Chondrocyte (in vitro differentiated cells): ENCODE measurements at regions not wholly inside any gene's neighbourhood (a gene's known extent, or its start where the extent isn't known, plus 50 kb on each side); places are given as distances from the start of the nearest gene placed in this dataset.
A peak's percentile ranks its signal among the peaks of the same experiment; 100 is the strongest.
"Not testable (repeated sequence)": the region's sequence is repeated elsewhere in the genome, so short reads cannot be mapped to it uniquely, and the experiment has no call there.

Experiments
- DNase-seq: peaks from one replicate; pipeline ENCODE4 v3.0.0; 2021; ENCODE audit warnings: mixed read lengths, low spot score
- H3K27ac Mint-ChIP-seq: one replicate; pipeline ENCODE4 v1.8.0; 2021; ENCODE audit warnings: mild to moderate bottlenecking, moderate library complexity, mixed read lengths; ENCODE audit not compliant: unreplicated experiment
- H3K27me3 Mint-ChIP-seq: 2 replicates; pipeline ENCODE4 v1.8.0; 2021; ENCODE audit warnings: low read depth, mixed read lengths
- H3K36me3 Mint-ChIP-seq: 2 replicates; pipeline ENCODE4 v1.8.0; 2021; ENCODE audit warnings: low read depth, mixed read lengths
- H3K4me1 Mint-ChIP-seq: 2 replicates; pipeline ENCODE4 v1.8.0; 2021; ENCODE audit warnings: low read depth, mild to moderate bottlenecking, mixed read lengths
- H3K4me3 Mint-ChIP-seq: one replicate; pipeline ENCODE4 v1.8.0; 2021; ENCODE audit warnings: mild to moderate bottlenecking, moderate library complexity, mixed read lengths; ENCODE audit not compliant: unreplicated experiment
- H3K9me3 Mint-ChIP-seq: 2 replicates; pipeline ENCODE4 v1.8.0; 2021; ENCODE audit warnings: low read depth, mixed read lengths

- not testable (repeated sequence) for H3K4me3 Mint-ChIP-seq, H3K4me1 Mint-ChIP-seq, H3K9me3 Mint-ChIP-seq, H3K27me3 Mint-ChIP-seq, H3K27ac Mint-ChIP-seq, H3K36me3 Mint-ChIP-seq
- DNase-seq = peak; percentile 65
Observed at GRCh38 chr2:87414331-87414730, 333.6 kb upstream of the PLGLB2 start.

- H3K27me3 Mint-ChIP-seq, H3K36me3 Mint-ChIP-seq, H3K4me1 Mint-ChIP-seq, H3K27ac Mint-ChIP-seq, H3K9me3 Mint-ChIP-seq, H3K4me3 Mint-ChIP-seq: not testable (repeated sequence)
- DNase-seq = peak; percentile 86
Observed at GRCh38 chr2:87414795-87415570, 332.9 kb upstream of the PLGLB2 start.

DNA sequence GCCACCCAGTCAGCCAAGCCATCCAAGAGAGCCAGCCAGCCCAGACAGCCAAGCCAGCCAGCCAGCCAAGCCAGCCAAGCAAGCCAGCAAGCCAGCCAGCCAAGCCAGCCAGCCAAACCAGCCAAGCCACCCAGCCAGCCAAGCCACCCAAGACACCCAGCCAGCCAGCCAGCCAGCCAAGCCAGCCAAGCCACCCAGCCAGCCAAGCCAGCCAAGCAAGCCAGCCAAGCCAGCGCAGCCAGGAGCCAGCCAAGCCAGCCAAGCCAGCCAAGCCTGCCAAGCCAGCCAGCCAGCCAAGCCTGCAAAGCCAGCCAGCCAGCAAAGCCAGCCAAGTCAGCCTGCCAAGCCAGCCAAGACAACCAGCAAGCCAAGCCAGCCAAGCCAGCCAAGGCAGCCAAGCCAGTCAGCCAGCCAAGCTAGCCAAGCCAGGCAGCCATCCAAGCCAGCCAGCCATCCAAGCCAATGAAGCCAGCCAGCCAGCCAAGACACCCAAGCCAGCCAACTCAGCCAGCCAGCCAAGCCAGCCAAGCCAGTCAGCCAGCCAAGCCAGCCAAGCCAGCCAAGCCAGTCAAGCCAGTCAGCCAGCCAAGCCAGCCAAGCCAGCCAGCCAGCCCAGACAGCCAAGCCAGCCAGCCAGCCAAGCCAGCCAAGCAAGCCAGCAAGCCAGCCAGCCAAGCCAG, 332.2 kb upstream of the PLGLB2 start:
- not testable (repeated sequence) for H3K4me1 Mint-ChIP-seq, H3K27ac Mint-ChIP-seq, H3K27me3 Mint-ChIP-seq, H3K4me3 Mint-ChIP-seq, H3K9me3 Mint-ChIP-seq, H3K36me3 Mint-ChIP-seq
- DNase-seq = peak; percentile 88

- not testable (repeated sequence) for H3K4me3 Mint-ChIP-seq, H3K9me3 Mint-ChIP-seq, H3K4me1 Mint-ChIP-seq, H3K27me3 Mint-ChIP-seq, H3K36me3 Mint-ChIP-seq, H3K27ac Mint-ChIP-seq
- peak; percentile 68 for DNase-seq
Observed at GRCh38 chr2:87416266-87416592, 331.7 kb upstream of the PLGLB2 start.

DNA sequence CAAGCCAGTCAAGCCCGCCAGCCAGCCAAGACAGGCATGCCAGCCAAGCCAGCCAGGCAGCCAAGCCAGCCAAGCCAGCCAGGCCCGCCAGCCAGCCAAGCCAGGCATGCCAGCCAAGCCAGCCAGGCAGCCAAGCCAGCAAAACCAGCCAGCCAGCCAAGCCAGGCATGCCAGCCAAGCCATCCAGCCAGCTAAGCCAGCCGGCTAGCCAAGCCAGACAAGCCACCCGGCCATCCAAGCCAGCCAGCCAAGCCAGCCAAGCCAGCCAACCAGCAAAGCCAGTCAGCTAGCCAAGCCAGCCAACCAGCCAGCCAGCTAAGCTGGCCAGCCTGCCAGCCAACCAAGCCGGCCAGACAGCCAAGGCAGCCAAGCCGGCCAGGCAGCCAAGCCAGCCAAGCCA, 330.7 kb upstream of the PLGLB2 start:
- H3K4me1 Mint-ChIP-seq, H3K9me3 Mint-ChIP-seq, H3K36me3 Mint-ChIP-seq, H3K27me3 Mint-ChIP-seq, H3K27ac Mint-ChIP-seq, H3K4me3 Mint-ChIP-seq, DNase-seq: not testable (repeated sequence)

GRCh38 chr2:87417742-87418567, 329.9 kb upstream of the PLGLB2 start:
- H3K36me3 Mint-ChIP-seq, H3K27ac Mint-ChIP-seq, H3K9me3 Mint-ChIP-seq, DNase-seq, H3K4me3 Mint-ChIP-seq, H3K27me3 Mint-ChIP-seq, H3K4me1 Mint-ChIP-seq: not testable (repeated sequence)

- H3K9me3 Mint-ChIP-seq, H3K36me3 Mint-ChIP-seq, H3K4me1 Mint-ChIP-seq, DNase-seq, H3K27me3 Mint-ChIP-seq, H3K4me3 Mint-ChIP-seq, H3K27ac Mint-ChIP-seq: not testable (repeated sequence)
Observed at GRCh38 chr2:87418823-87419822, 328.8 kb upstream of the PLGLB2 start.

GRCh38 chr2:87419980-87420379, 327.9 kb upstream of the PLGLB2 start:
- H3K27ac Mint-ChIP-seq, H3K4me3 Mint-ChIP-seq, H3K4me1 Mint-ChIP-seq: not testable (repeated sequence)

DNA sequence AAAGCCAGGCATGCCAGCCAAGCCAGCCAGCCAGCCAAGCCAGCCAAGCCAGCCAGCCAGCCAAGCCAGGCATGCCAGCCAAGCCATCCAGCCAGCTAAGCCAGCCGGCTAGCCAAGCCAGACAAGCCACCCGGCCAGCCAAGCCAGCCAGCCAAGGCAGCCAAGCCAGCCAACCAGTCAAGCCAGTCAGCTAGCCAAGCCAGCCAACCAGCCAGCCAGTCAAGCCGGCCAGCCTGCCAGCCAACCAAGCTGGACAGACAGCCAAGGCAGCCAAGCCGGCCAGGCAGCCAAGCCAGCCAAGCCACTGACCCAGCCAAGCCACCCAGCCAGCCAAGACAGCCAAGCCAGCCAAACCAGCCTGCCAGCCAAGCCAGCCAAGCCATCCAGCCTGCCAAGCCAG, 326.9 kb upstream of the PLGLB2 start:
- not testable (repeated sequence) for H3K36me3 Mint-ChIP-seq, H3K27me3 Mint-ChIP-seq, H3K4me3 Mint-ChIP-seq, H3K9me3 Mint-ChIP-seq, DNase-seq, H3K27ac Mint-ChIP-seq, H3K4me1 Mint-ChIP-seq

More at GRCh38 chr2:87419980-87420379, 327.9 kb upstream of the PLGLB2 start:
- not testable (repeated sequence) for DNase-seq, H3K36me3 Mint-ChIP-seq, H3K9me3 Mint-ChIP-seq, H3K27me3 Mint-ChIP-seq

GRCh38 chr2:87423796-87424762, 323.8 kb upstream of the PLGLB2 start:
- H3K4me3 Mint-ChIP-seq, H3K9me3 Mint-ChIP-seq, H3K27me3 Mint-ChIP-seq, H3K4me1 Mint-ChIP-seq, H3K27ac Mint-ChIP-seq, DNase-seq, H3K36me3 Mint-ChIP-seq: not testable (repeated sequence)

DNA sequence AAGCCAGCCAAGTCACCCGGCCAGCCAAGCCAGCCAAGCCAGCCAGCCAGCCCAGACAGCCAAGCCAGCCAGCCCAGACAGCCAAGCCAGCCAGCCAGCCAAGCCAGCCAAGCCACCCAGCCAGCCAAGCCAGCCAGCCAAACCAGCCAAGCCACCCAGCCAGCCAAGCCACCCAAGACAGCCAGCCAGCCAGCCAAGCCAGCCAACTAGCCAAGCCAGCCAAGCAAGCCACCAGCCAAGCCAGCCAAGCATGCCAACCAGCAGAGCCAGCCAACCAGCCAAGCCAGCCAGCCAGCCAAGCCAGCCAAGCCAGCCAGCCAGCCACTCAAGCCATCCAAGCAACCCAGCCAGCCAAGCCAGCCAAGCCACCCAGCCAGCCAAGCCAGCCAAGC, 323.1 kb upstream of the PLGLB2 start:
- not testable (repeated sequence) for DNase-seq, H3K4me3 Mint-ChIP-seq, H3K4me1 Mint-ChIP-seq, H3K9me3 Mint-ChIP-seq, H3K36me3 Mint-ChIP-seq, H3K27ac Mint-ChIP-seq, H3K27me3 Mint-ChIP-seq
